Activated gamma-delta T cell treated with Interleukin-2 at 50 U/mL for 16 hours (primary cell): ENCODE measurements at regions not wholly inside any gene's neighbourhood (a gene's known extent, or its start where the extent isn't known, plus 50 kb on each side); places are given as distances from the start of the nearest gene placed in this dataset.

ENCODE experiments used
- DNase-seq: peaks from one replicate; pipeline ENCODE4 v3.0.0-alpha.2; 2020

- DNase-seq = no peak
Observed at GRCh38 chr1:240004086-240004749, 87.5 kb upstream of the FMN2 start.

GRCh38 chr1:240005997-240006650 is 85.6 kb upstream of the FMN2 start:
- no peak for DNase-seq

DNA sequence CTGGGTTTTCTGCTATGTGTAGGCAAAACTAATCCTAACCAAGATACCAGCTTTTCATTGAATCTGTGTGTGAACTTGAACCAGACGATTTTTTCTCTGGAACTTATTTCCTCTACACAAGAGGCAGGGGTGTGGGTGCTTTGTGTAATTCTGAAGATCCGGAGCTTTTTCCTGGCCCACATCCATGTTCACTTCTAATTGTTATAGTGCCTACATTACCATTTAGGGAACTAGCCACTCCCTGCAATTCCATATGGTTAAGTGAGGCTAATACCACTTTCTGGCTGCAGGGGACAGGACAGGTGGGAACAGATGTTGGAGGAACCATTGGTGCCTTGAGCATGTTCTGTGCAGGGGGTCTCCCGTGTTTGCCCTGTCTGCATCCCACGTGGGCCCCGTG is 83.4 kb upstream of the FMN2 start:
- DNase-seq = no peak

- no peak for DNase-seq
Observed at GRCh38 chr1:240014051-240014450, 77.6 kb upstream of the FMN2 start.

GRCh38 chr1:240018617-240019016 is 73.1 kb upstream of the FMN2 start:
- no peak for DNase-seq

- no peak for DNase-seq
Observed at GRCh38 chr1:240019524-240019923, 72.2 kb upstream of the FMN2 start.

GRCh38 chr1:240020871-240021270 is 70.8 kb upstream of the FMN2 start:
- no peak for DNase-seq

DNA sequence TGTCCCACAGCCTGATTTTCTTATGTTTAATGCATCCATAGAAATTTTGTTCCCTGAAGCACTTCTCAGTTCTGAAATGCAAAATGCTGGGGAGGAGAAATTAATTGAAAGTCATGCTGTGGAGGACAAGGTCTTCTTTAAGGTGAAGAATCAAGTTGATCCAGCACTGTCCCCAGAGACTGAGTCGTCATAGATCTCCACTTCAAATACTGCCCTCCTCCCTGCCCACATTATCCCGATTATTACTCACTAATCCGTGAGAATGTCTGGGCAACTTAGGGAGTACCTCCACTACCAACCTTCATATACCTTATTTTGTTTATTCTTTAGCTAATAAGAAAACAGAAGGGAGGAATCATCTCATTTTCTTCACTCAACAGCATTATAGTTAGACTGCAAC is 70.0 kb upstream of the FMN2 start:
- DNase-seq = no peak

- DNase-seq = no peak
Observed at GRCh38 chr1:240027059-240027462, 64.6 kb upstream of the FMN2 start.

DNA sequence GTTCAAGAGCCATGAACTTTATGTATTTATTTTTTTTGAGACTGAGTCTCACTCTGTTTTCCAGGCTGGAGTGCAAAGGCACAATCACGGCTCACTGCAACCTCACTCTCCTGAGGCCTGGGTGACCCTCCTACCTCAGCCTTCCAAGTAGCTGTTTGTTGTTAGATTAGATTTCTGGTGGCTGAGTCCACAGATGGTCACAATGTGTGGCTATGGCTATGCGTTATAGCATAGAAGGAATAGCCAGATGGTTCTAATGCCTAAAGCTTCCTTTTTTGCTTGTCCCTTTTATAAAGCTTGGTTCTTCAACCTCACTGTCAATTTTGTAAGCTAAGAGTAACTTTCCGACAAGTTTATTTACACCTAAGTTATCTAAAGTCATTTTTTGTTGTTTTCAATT is 62.3 kb upstream of the FMN2 start:
- no peak for DNase-seq

GRCh38 chr1:240030236-240030635 is 61.4 kb upstream of the FMN2 start:
- no peak for DNase-seq

DNA sequence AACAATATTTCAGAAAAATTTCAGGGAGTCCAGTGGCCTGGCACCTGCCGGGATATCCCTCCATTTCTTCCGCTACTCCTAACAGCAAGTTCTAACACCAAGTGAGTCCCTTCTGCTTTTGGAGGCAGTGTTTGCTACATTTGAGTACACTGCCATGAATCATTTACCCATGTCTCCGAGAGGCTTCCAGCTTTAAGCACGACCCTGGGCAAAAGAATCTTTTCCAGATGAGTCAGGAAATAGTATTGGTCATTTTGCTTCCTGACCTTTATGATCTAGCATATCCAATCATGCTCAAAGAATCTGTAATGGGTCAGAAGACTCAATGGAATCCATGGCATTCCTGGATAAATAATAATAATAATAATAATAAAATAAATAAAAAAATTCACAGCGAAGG is 60.7 kb upstream of the FMN2 start:
- no peak for DNase-seq

- no peak for DNase-seq
Observed at GRCh38 chr1:240031414-240031813, 60.3 kb upstream of the FMN2 start.

DNA sequence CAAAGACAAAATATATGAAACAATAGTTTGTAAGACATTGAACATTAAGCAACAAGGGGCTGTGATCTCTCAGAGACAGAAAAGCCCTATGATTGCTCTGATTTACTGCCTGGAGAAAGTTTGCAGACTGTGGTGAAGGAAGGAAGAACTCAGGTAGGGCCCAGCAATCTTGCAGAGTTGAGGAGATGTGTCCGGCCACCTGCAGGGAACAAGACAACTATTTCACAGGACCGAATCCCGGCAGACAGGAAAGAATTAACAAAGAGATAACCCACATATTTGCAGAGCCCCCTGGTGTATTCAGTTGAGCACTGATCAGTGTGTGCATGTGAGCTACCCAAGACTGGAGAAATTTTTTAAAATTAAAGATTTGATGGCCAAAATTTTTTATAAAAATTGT is 58.3 kb upstream of the FMN2 start:
- no peak for DNase-seq

GRCh38 chr1:240036526-240036925 is 55.2 kb upstream of the FMN2 start:
- no peak for DNase-seq
